HepG2 (cell line): ENCODE measurements at regions not wholly inside any gene's neighbourhood (a gene's known extent, or its start where the extent isn't known, plus 50 kb on each side); places are given as distances from the start of the nearest gene placed in this dataset.

Experiments
- ATAC-seq: fragments of 200-7000 bp; cut with Tn5 transposase; 3 replicates; pipeline ENCODE4 v1.9.1; 2020; ENCODE audit warnings: mild to moderate bottlenecking, moderate library complexity
- BruUV-seq: library from RNA; stranded (reverse); fragments of 400-500 nt; replicated peaks from 2 replicates; lab custom pipeline; 2021; lab: Mats Ljungman, UMichigan
- CTCF ChIA-PET: fragments of 300-600 bp; formaldehyde crosslinking; extraction: SDS; loops from one replicate; lab custom pipeline; 2021; ENCODE audit warnings: low total read pairs, inconsistent platforms, low intra/inter-chr PET ratio; lab: Yijun Ruan, JAX
- POLR2A ChIA-PET: fragments of 350-600 bp; sonication (Branson Sonifier 250); formaldehyde crosslinking; loops from one replicate; lab custom pipeline; 2020; ENCODE audit warnings: antibody characterized with exemption, inconsistent platforms; lab: Yijun Ruan, JAX
- DNase-seq: peaks from one replicate; pipeline ENCODE4 v3.0.0-alpha.2; 2015; ENCODE audit warnings: low spot score
- FAIRE-seq: peaks from 3 replicates; lab custom pipeline; 2011; peaks lifted over from hg19 to GRCh38; lab: Jason Lieb, UNC
- H2AFZ ChIP-seq: one replicate; pipeline ENCODE4 v1.6.1; 2011; ENCODE audit warnings: low read length, inconsistent platforms
- H3K27ac ChIP-seq: fragments of 300-600 bp; 3 replicates; pipeline ENCODE4 v1.8.0; 2011; ENCODE audit warnings: mixed run types, mild to moderate bottlenecking, mixed read lengths, low read length, inconsistent platforms; ENCODE audit not compliant: insufficient read depth; ENCODE audit errors: extremely low read length
- H3K27me3 ChIP-seq, 2 experiments: fragments of 200-600 bp in 1 of 2; 2 replicates in 1 of 2; 3 replicates in 1 of 2; pipeline versions ENCODE4 v1.6.0 to v1.8.0; 2011; ENCODE audit warnings: low read length in 2 of 2, mild to moderate bottlenecking in 2 of 2, moderate library complexity in 2 of 2, inconsistent platforms in 1 of 2; ENCODE audit not compliant: insufficient read depth in 2 of 2, control insufficient read depth in 1 of 2
- H3K36me3 ChIP-seq, 2 experiments: fragments of 200-600 bp in 1 of 2; replicated peaks in 1 of 2; 2 replicates in 1 of 2; 3 replicates in 1 of 2; pipeline versions ENCODE4 v1.5.1 to v1.8.0; 2011; ENCODE audit warnings: low read length in 2 of 2, inconsistent platforms in 1 of 2; ENCODE audit not compliant: insufficient read depth in 2 of 2, control insufficient read depth in 1 of 2
- H3K4me1 ChIP-seq: 2 replicates; pipeline ENCODE4 v1.5.1; 2012; ENCODE audit warnings: low read length, inconsistent platforms; ENCODE audit not compliant: insufficient read depth
- H3K4me2 ChIP-seq: 2 replicates; pipeline ENCODE4 v1.6.0; 2011; ENCODE audit warnings: low read depth, low read length, inconsistent platforms
- H3K4me3 ChIP-seq, 3 experiments: fragments of 200-600 bp in 1 of 3; sonication (generic), shearing (Covaris generic) in 1 of 3; replicated peaks in 1 of 3; 2 replicates each; pipeline ENCODE4 v1.5.1; 2011 to 2016; ENCODE audit warnings: low read length in 3 of 3, inconsistent platforms in 2 of 3, low read depth in 2 of 3, mild to moderate bottlenecking in 2 of 3, control low read depth in 1 of 3, mixed read lengths in 1 of 3; ENCODE audit not compliant: insufficient read depth in 1 of 3
- H3K79me2 ChIP-seq: one replicate; pipeline ENCODE4 v1.6.1; 2011; ENCODE audit warnings: low read length, inconsistent platforms; ENCODE audit not compliant: insufficient read depth
- H3K9ac ChIP-seq: 2 replicates; pipeline ENCODE4 v1.6.0; 2011; ENCODE audit warnings: mild to moderate bottlenecking, low read depth, low read length, inconsistent platforms; ENCODE audit not compliant: insufficient read depth
- H3K9me3 ChIP-seq: 2 replicates; pipeline ENCODE4 v1.5.1; 2012; ENCODE audit warnings: mild to moderate bottlenecking, low read length
- H4K20me1 ChIP-seq: 2 replicates; pipeline ENCODE4 v1.6.0; 2011; ENCODE audit warnings: inconsistent platforms, mild to moderate bottlenecking, low read length, moderate library complexity; ENCODE audit not compliant: insufficient read depth
- HOXA3 ChIP-seq: sonication (generic); formaldehyde crosslinking; IDR thresholded peaks from 2 replicates; pipeline ENCODE4 v1.5.0; 2020; ENCODE audit warnings: missing genetic modification reagents
- NFAT5 ChIP-seq: sonication (generic); formaldehyde crosslinking; IDR thresholded peaks from 2 replicates; pipeline ENCODE4 v1.4.0; 2020; ENCODE audit warnings: missing genetic modification reagents
- ONECUT2 ChIP-seq: sonication (generic); formaldehyde crosslinking; IDR thresholded peaks from 2 replicates; pipeline ENCODE4 v1.4.0; 2020; ENCODE audit warnings: missing genetic modification reagents
- POGZ ChIP-seq: sonication (generic); formaldehyde crosslinking; IDR thresholded peaks from 2 replicates; pipeline ENCODE4 v1.4.0; 2020; ENCODE audit warnings: mild to moderate bottlenecking, missing genetic modification reagents
- SPEN ChIP-seq: sonication (generic); formaldehyde crosslinking; IDR thresholded peaks from 2 replicates; pipeline ENCODE4 v1.5.1; 2020; ENCODE audit warnings: low read depth, mild to moderate bottlenecking, missing genetic modification reagents
- TFE3 ChIP-seq: IDR thresholded peaks from 2 replicates; pipeline ENCODE4 v1.6.1; 2016
- ZBTB14 ChIP-seq: sonication (generic); formaldehyde crosslinking; IDR thresholded peaks from 2 replicates; pipeline ENCODE4 v1.4.0; 2020; ENCODE audit warnings: missing genetic modification reagents
- ZNF713 ChIP-seq: sonication (generic); formaldehyde crosslinking; IDR thresholded peaks from 2 replicates; pipeline ENCODE4 v1.4.0; 2020; ENCODE audit warnings: mild to moderate bottlenecking, missing genetic modification reagents
- ZSCAN30 ChIP-seq: sonication (generic); formaldehyde crosslinking; IDR thresholded peaks from 2 replicates; pipeline ENCODE4 v1.5.0; 2020; ENCODE audit warnings: mild to moderate bottlenecking, missing genetic modification reagents
- WGBS: methylation state at CpG from one replicate; pipeline ENCODE4 v1.1.6; 2017; ENCODE audit warnings: low lambda C conversion rate; 5-methylcytosine and 5-hydroxymethylcytosine counted together
- in situ Hi-C: cut with HindIII; loops from 2 replicates; pipeline ENCODE4 v1.10.0; 2017; ENCODE audit warnings: low pct_unique_long_range_greater_than_20kb; ENCODE audit not compliant: extremely low pct_ligation_motif_present
- intact Hi-C: fragments of 100-400 bp; cut with micrococcal nuclease; formaldehyde crosslinking; loops from one replicate; pipeline ENCODE4 v1.10.0; 2022; ENCODE audit not compliant: unreplicated experiment

GRCh38 chr3:28934126-28934813 is 346.6 kb upstream of the RBMS3 start (continued):
- TF ChIP-seq ZBTB14 (CRISPR knock-in tag), result no peak
- no peak for TF ChIP-seq HOXA3 (CRISPR knock-in tag)
- TF ChIP-seq ZSCAN30, result no peak
- TF ChIP-seq, all 625 proteins: peak for 0

- Histone ChIP-seq H3K36me3 (no peaks in the 10 kb centered on the region), H2AFZ (no peak overlapping the region), H3K27me3 (no peaks in the 10 kb centered on the region; a peak in 1 of 5 replicates), H3K9me3 (0 out of 2 replicates have a peak, but pooled peaks cover 3% of the 10 kb centered on the region), H4K20me1 (no peaks in the 10 kb centered on the region), H3K4me3 (no peak overlapping the region), H3K4me2 (no peak overlapping the region), H3K79me2 (no peaks in the 10 kb centered on the region), H3K27ac (no peak overlapping the region), H3K4me1 (no peaks in the 10 kb centered on the region), H3K9ac (no peak overlapping the region)
- ATAC-seq (no peak), FAIRE-seq (no peak), DNase-seq (no peak)
- 0% methylated on average over 2 of the region's 2 CpGs for WGBS
- TF ChIP-seq ONECUT2 (CRISPR knock-in tag) (no peak), TFE3 (CRISPR knock-in tag) (no peak), NFAT5 (CRISPR knock-in tag) (no peak), POGZ (CRISPR knock-in tag) (no peak), SPEN (CRISPR knock-in tag) (no peak), ZNF713 (CRISPR knock-in tag) (no peak)
- ChIA-PET POLR2A (no interaction called here), CTCF (no interaction called here)
- in situ Hi-C loops, result no loop called here
- intact Hi-C loops, result no loop called here
- BruUV-seq, result no TSS peak
Measured at GRCh38 chr3:28935146-28935545, 345.7 kb upstream of the RBMS3 start.
